HepG2 (cell line): ENCODE measurements at regions not wholly inside any gene's neighbourhood (a gene's known extent, or its start where the extent isn't known, plus 50 kb on each side); places are given as distances from the start of the nearest gene placed in this dataset.

Experiments used
- ATAC-seq: fragments of 200-7000 bp; cut with Tn5 transposase; 3 replicates; pipeline ENCODE4 v1.9.1; 2020; ENCODE audit warnings: mild to moderate bottlenecking, moderate library complexity
- BruUV-seq: library from RNA; stranded (reverse); fragments of 400-500 nt; replicated peaks from 2 replicates; lab custom pipeline; 2021; lab: Mats Ljungman, UMichigan
- CTCF ChIA-PET: fragments of 300-600 bp; formaldehyde crosslinking; extraction: SDS; loops from one replicate; lab custom pipeline; 2021; ENCODE audit warnings: low total read pairs, inconsistent platforms, low intra/inter-chr PET ratio; lab: Yijun Ruan, JAX
- POLR2A ChIA-PET: fragments of 350-600 bp; sonication (Branson Sonifier 250); formaldehyde crosslinking; loops from one replicate; lab custom pipeline; 2020; ENCODE audit warnings: antibody characterized with exemption, inconsistent platforms; lab: Yijun Ruan, JAX
- DNase-seq: peaks from one replicate; pipeline ENCODE4 v3.0.0-alpha.2; 2015; ENCODE audit warnings: low spot score
- FAIRE-seq: peaks from 3 replicates; lab custom pipeline; 2011; peaks lifted over from hg19 to GRCh38; lab: Jason Lieb, UNC
- H2AFZ ChIP-seq: one replicate; pipeline ENCODE4 v1.6.1; 2011; ENCODE audit warnings: low read length, inconsistent platforms
- H3K27ac ChIP-seq: fragments of 300-600 bp; 3 replicates; pipeline ENCODE4 v1.8.0; 2011; ENCODE audit warnings: mixed run types, mild to moderate bottlenecking, mixed read lengths, low read length, inconsistent platforms; ENCODE audit not compliant: insufficient read depth; ENCODE audit errors: extremely low read length
- H3K27me3 ChIP-seq, 2 experiments: fragments of 200-600 bp in 1 of 2; 2 replicates in 1 of 2; 3 replicates in 1 of 2; pipeline versions ENCODE4 v1.6.0 to v1.8.0; 2011; ENCODE audit warnings: low read length in 2 of 2, mild to moderate bottlenecking in 2 of 2, moderate library complexity in 2 of 2, inconsistent platforms in 1 of 2; ENCODE audit not compliant: insufficient read depth in 2 of 2, control insufficient read depth in 1 of 2
- H3K36me3 ChIP-seq, 2 experiments: fragments of 200-600 bp in 1 of 2; replicated peaks in 1 of 2; 2 replicates in 1 of 2; 3 replicates in 1 of 2; pipeline versions ENCODE4 v1.5.1 to v1.8.0; 2011; ENCODE audit warnings: low read length in 2 of 2, inconsistent platforms in 1 of 2; ENCODE audit not compliant: insufficient read depth in 2 of 2, control insufficient read depth in 1 of 2
- H3K4me1 ChIP-seq: 2 replicates; pipeline ENCODE4 v1.5.1; 2012; ENCODE audit warnings: low read length, inconsistent platforms; ENCODE audit not compliant: insufficient read depth
- H3K4me2 ChIP-seq: 2 replicates; pipeline ENCODE4 v1.6.0; 2011; ENCODE audit warnings: low read depth, low read length, inconsistent platforms
- H3K4me3 ChIP-seq, 3 experiments: fragments of 200-600 bp in 1 of 3; sonication (generic), shearing (Covaris generic) in 1 of 3; replicated peaks in 1 of 3; 2 replicates each; pipeline ENCODE4 v1.5.1; 2011 to 2016; ENCODE audit warnings: low read length in 3 of 3, inconsistent platforms in 2 of 3, low read depth in 2 of 3, mild to moderate bottlenecking in 2 of 3, control low read depth in 1 of 3, mixed read lengths in 1 of 3; ENCODE audit not compliant: insufficient read depth in 1 of 3
- H3K79me2 ChIP-seq: one replicate; pipeline ENCODE4 v1.6.1; 2011; ENCODE audit warnings: low read length, inconsistent platforms; ENCODE audit not compliant: insufficient read depth
- H3K9ac ChIP-seq: 2 replicates; pipeline ENCODE4 v1.6.0; 2011; ENCODE audit warnings: mild to moderate bottlenecking, low read depth, low read length, inconsistent platforms; ENCODE audit not compliant: insufficient read depth
- H3K9me3 ChIP-seq: 2 replicates; pipeline ENCODE4 v1.5.1; 2012; ENCODE audit warnings: mild to moderate bottlenecking, low read length
- H4K20me1 ChIP-seq: 2 replicates; pipeline ENCODE4 v1.6.0; 2011; ENCODE audit warnings: inconsistent platforms, mild to moderate bottlenecking, low read length, moderate library complexity; ENCODE audit not compliant: insufficient read depth
- AKAP8 ChIP-seq: sonication (generic); formaldehyde crosslinking; IDR thresholded peaks from 2 replicates; pipeline ENCODE4 v1.5.1; 2020; ENCODE audit warnings: mild to moderate bottlenecking, missing genetic modification reagents
- FOSL1 ChIP-seq: sonication (generic); formaldehyde crosslinking; IDR thresholded peaks from 2 replicates; pipeline ENCODE4 v1.9.0; 2021; ENCODE audit warnings: missing genetic modification reagents, borderline replicate concordance
- GPN1 ChIP-seq: sonication (generic); formaldehyde crosslinking; IDR thresholded peaks from 2 replicates; pipeline ENCODE4 v1.5.1; 2020; ENCODE audit warnings: missing genetic modification reagents, borderline replicate concordance
- HDAC1 ChIP-seq: sonication (generic); formaldehyde crosslinking; IDR thresholded peaks from 2 replicates; pipeline ENCODE4 v1.5.1; 2020; ENCODE audit warnings: mild to moderate bottlenecking, missing genetic modification reagents
- KAT8 ChIP-seq: IDR thresholded peaks from 2 replicates; pipeline ENCODE4 v1.6.1; 2016; ENCODE audit warnings: missing genetic modification reagents, missing compliant biosample characterization
- KMT2B ChIP-seq: IDR thresholded peaks from 2 replicates; pipeline ENCODE4 v1.6.1; 2016; ENCODE audit warnings: missing genetic modification reagents, missing compliant biosample characterization
- PLRG1 ChIP-seq: fragments of 450-650 bp; conservative IDR thresholded peaks from 2 replicates; pipeline ENCODE4 v1.6.1; 2016
- RAD21 ChIP-seq: fragments of 450-650 bp; formaldehyde crosslinking; IDR thresholded peaks from 2 replicates; pipeline ENCODE4 v1.5.0; 2020; ENCODE audit warnings: mild to moderate bottlenecking
- THRA ChIP-seq: sonication (generic); formaldehyde crosslinking; IDR thresholded peaks from 2 replicates; pipeline ENCODE4 v1.4.0; 2020; ENCODE audit warnings: missing genetic modification reagents, borderline replicate concordance
- ZFP62 ChIP-seq: sonication (generic); formaldehyde crosslinking; IDR thresholded peaks from 2 replicates; pipeline ENCODE4 v1.4.0; 2020; ENCODE audit warnings: missing genetic modification reagents
- ZNF20 ChIP-seq: sonication (generic); formaldehyde crosslinking; IDR thresholded peaks from 2 replicates; pipeline ENCODE4 v1.4.0; 2020; ENCODE audit warnings: mild to moderate bottlenecking, moderate library complexity, missing genetic modification reagents
- ZNF329 ChIP-seq: sonication (generic); formaldehyde crosslinking; IDR thresholded peaks from 2 replicates; pipeline ENCODE4 v1.9.0; 2021; ENCODE audit warnings: low read depth, mild to moderate bottlenecking, missing genetic modification reagents
- ZNF432 ChIP-seq: sonication (generic); formaldehyde crosslinking; IDR thresholded peaks from 2 replicates; pipeline ENCODE4 v1.5.0; 2020; ENCODE audit warnings: missing genetic modification reagents, mild to moderate bottlenecking, borderline replicate concordance
- ZNF44 ChIP-seq: sonication (generic); formaldehyde crosslinking; IDR thresholded peaks from 2 replicates; pipeline ENCODE4 v1.5.1; 2020; ENCODE audit warnings: mild to moderate bottlenecking, missing genetic modification reagents
- ZNF777 ChIP-seq: sonication (generic); formaldehyde crosslinking; IDR thresholded peaks from 2 replicates; pipeline ENCODE4 v1.4.0; 2020; ENCODE audit warnings: missing genetic modification reagents
- ZSCAN20 ChIP-seq: sonication (generic); formaldehyde crosslinking; IDR thresholded peaks from 2 replicates; pipeline ENCODE4 v1.4.0; 2020; ENCODE audit warnings: missing genetic modification reagents, mild to moderate bottlenecking, borderline replicate concordance
- ZSCAN22 ChIP-seq: sonication (generic); formaldehyde crosslinking; IDR thresholded peaks from 2 replicates; pipeline ENCODE4 v1.4.0; 2020; ENCODE audit warnings: mild to moderate bottlenecking, missing genetic modification reagents
- in situ Hi-C: cut with HindIII; loops from 2 replicates; pipeline ENCODE4 v1.10.0; 2017; ENCODE audit warnings: low pct_unique_long_range_greater_than_20kb; ENCODE audit not compliant: extremely low pct_ligation_motif_present
- intact Hi-C: fragments of 100-400 bp; cut with micrococcal nuclease; formaldehyde crosslinking; loops from one replicate; pipeline ENCODE4 v1.10.0; 2022; ENCODE audit not compliant: unreplicated experiment
- TF ChIP-seq, protein P1 (sequence below): sonication (generic); formaldehyde crosslinking; conservative IDR thresholded peaks from 2 replicates; pipeline ENCODE4 v1.8.0; 2022; ENCODE audit warnings: low read depth, missing genetic modification reagents
- TF ChIP-seq, protein P2 (sequence below): sonication (generic); formaldehyde crosslinking; IDR thresholded peaks from 2 replicates; pipeline ENCODE4 v1.4.0; 2020; ENCODE audit warnings: mild to moderate bottlenecking, missing genetic modification reagents
- TF ChIP-seq, protein P3 (sequence below): sonication (generic); formaldehyde crosslinking; IDR thresholded peaks from 2 replicates; pipeline ENCODE4 v1.8.1; 2022; ENCODE audit warnings: mild to moderate bottlenecking, missing genetic modification reagents

GRCh38 chr10:106474876-106475275 lies 689.6 kb downstream of the SORCS1 start:
- Histone ChIP-seq H3K27ac (no peak overlapping the region), H3K4me3 (no peak overlapping the region), H3K9ac (no peak overlapping the region), H3K79me2 (no peaks in the 10 kb centered on the region), H3K36me3 (no peaks in the 10 kb centered on the region), H2AFZ (no peak overlapping the region), H4K20me1 (no peaks in the 10 kb centered on the region), H3K4me2 (no peak overlapping the region), H3K27me3 (no peaks in the 10 kb centered on the region), H3K9me3 (peaks cover 64% of the 10 kb centered on the region), H3K4me1 (no peaks in the 10 kb centered on the region)
- POLR2A ChIA-PET, result no interaction called here
- no peak for FAIRE-seq
- in situ Hi-C loops (no loop called here), intact Hi-C loops (no loop called here)
- TF ChIP-seq ZFP62 (CRISPR knock-in tag) (no peak), ZNF44 (CRISPR knock-in tag) (no peak), ZSCAN20 (CRISPR knock-in tag) (no peak), RAD21 (CRISPR knock-in tag) (no peak), PLRG1 (no peak), ZNF329 (CRISPR knock-in tag) (no peak), AKAP8 (CRISPR knock-in tag) (no peak), FOSL1 (CRISPR knock-in tag) (no peak), GPN1 (no peak), THRA (CRISPR knock-in tag) (no peak), ZNF20 (CRISPR knock-in tag) (no peak), KAT8 (CRISPR knock-in tag) (no peak), KMT2B (CRISPR knock-in tag) (no peak), ZNF432 (CRISPR knock-in tag) (no peak), ZNF777 (CRISPR knock-in tag) (no peak), ZSCAN22 (CRISPR knock-in tag) (no peak), HDAC1 (no peak)
- TF ChIP-seq, protein P1, sequence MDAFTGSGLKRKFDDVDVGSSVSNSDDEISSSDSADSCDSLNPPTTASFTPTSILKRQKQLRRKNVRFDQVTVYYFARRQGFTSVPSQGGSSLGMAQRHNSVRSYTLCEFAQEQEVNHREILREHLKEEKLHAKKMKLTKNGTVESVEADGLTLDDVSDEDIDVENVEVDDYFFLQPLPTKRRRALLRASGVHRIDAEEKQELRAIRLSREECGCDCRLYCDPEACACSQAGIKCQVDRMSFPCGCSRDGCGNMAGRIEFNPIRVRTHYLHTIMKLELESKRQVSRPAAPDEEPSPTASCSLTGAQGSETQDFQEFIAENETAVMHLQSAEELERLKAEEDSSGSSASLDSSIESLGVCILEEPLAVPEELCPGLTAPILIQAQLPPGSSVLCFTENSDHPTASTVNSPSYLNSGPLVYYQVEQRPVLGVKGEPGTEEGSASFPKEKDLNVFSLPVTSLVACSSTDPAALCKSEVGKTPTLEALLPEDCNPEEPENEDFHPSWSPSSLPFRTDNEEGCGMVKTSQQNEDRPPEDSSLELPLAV (CRISPR knock-in tag), result no peak
- TF ChIP-seq, protein P2, sequence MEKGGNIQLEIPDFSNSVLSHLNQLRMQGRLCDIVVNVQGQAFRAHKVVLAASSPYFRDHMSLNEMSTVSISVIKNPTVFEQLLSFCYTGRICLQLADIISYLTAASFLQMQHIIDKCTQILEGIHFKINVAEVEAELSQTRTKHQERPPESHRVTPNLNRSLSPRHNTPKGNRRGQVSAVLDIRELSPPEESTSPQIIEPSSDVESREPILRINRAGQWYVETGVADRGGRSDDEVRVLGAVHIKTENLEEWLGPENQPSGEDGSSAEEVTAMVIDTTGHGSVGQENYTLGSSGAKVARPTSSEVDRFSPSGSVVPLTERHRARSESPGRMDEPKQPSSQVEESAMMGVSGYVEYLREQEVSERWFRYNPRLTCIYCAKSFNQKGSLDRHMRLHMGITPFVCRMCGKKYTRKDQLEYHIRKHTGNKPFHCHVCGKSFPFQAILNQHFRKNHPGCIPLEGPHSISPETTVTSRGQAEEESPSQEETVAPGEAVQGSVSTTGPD (CRISPR knock-in tag), result no peak
- TF ChIP-seq, protein P3, sequence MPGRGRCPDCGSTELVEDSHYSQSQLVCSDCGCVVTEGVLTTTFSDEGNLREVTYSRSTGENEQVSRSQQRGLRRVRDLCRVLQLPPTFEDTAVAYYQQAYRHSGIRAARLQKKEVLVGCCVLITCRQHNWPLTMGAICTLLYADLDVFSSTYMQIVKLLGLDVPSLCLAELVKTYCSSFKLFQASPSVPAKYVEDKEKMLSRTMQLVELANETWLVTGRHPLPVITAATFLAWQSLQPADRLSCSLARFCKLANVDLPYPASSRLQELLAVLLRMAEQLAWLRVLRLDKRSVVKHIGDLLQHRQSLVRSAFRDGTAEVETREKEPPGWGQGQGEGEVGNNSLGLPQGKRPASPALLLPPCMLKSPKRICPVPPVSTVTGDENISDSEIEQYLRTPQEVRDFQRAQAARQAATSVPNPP (CRISPR knock-in tag), result no peak
- DNase-seq, result no peak
- ATAC-seq, result no peak
- CTCF ChIA-PET, result no interaction called here
- BruUV-seq, result no TSS peak
